Activated CD4-positive, alpha-beta T cell treated with anti-CD3 and anti-CD28 coated beads, Interleukin-2, amount 50 U/mL, for 4 hours (primary cell): ENCODE measurements at regions not wholly inside any gene's neighbourhood (a gene's known extent, or its start where the extent isn't known, plus 50 kb on each side); places are given as distances from the start of the nearest gene placed in this dataset.

ENCODE experiments used
- DNase-seq, 2 experiments: peaks; one replicate each; pipeline ENCODE4 v3.0.0-alpha.2; 2020

DNA sequence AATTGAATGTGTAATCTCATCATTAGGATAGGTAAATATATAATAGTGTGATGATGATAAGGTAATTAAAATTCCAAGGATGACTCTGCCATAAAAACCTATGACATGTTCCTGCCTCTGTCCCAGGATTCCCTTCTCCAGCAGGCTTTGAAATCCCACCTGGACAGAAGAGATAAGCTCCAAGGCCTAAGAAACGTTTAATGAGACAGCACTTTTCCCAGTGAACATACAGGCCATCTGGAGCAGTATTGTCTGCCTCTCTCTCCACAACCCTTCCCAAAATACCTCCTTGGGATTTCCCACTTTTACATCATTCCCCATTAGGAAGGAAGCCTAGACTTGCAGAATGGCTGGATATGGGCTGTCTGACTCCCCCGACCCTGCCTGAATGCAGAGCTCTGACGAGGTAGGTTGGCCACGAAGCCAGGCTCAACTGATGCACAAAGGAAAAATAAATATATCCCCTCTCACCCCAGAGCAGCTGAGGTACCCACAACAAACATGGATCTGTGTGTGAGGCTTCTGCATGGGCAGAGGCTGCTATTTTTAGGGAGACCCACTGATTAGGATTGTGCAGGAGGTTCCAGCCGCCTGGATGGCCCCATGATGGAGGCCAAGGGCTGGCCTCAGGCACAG lies 71.0 kb downstream of the TMPRSS5 start:
- DNase-seq: no peak

DNA sequence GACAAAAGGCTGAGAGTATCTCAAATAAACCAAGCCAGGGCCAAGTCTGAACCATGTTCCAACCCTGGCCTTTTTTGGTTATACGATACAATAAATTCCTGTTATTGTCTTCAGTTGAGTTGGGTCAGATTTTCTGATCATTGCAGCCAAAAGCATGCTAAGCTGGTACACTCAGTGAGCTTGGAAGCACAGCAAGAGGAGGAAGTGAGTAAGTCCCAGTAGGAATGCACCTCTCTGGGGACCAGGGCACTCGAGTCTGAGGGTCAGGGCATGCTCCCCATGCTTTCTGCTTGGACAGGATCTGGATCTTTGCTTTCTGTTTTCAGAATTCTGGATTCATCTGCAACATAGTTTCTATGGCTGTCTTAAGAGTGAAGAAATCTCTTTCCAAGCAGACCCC lies 73.1 kb downstream of the TMPRSS5 start:
- no peak for DNase-seq

- no peak for DNase-seq
Measured at GRCh38 chr11:113629562-113629961, 76.5 kb downstream of the TMPRSS5 start.

- DNase-seq: no peak
Measured at GRCh38 chr11:113628912-113629311, 77.2 kb downstream of the TMPRSS5 start.

GRCh38 chr11:113627946-113628345 lies 78.2 kb downstream of the TMPRSS5 start:
- no peak for DNase-seq

DNA sequence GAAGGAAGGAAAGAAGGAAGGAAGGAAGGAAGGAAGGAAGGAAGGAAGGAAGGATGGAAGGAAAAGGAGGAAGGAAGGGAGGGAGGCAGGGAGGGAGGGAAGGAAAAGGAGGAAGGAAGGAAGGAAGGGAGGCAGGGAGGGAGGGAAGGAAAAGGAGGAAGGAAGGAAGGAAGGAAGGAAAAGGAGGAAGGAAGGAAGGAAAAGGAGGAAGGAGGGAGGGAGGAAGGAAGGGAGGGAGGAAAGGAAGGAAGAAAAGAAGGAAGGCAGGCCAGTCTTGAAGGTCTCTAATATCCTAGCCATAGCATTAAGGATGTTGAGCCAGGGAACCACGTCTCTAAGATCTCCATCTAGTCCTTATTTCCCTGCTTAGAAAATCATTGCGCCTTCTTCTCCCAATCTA lies 78.8 kb downstream of the TMPRSS5 start:
- no peak for DNase-seq

- no peak for DNase-seq
Measured at GRCh38 chr11:113626736-113627135, 79.4 kb downstream of the TMPRSS5 start.

DNA sequence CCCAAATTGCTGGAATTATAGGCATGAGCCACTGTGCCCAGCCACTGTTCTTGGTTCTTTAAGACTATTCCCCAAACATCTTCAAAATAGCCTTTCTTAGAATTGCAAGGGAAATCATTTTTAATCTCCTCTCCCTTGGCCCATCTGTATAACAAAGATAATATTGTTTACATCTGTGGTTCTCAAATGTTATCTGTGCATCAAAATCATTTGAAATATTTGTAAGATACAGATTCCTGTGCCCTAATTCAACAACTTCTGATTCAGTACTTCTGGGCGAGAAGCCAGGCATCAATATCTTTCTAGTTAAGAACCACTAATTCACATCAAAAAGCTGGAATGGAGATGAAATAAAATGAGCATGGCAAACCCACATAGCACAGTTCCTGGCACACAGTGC lies 83.0 kb downstream of the TMPRSS5 start:
- no peak for DNase-seq

GRCh38 chr11:113618360-113618759 lies 87.7 kb downstream of the TMPRSS5 start:
- no peak for DNase-seq

DNA sequence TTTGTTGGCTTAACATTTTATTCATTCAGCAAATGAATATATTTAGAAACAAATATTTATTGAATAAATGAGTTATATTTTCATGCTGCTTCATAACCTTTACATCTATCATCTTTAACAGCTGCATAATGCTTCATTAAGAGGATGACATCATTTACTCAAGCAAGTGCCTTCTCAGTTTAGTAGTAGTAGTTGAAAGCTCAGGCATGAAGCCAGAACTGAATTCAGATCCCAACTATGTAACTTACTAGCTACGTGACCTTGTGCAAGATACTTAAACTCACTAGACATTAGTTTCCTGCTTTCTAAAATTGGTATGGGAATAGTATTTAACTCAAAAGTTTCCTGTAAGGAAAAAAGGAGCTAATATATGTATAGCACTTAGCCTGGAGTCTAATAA lies 90.3 kb downstream of the TMPRSS5 start:
- no peak for DNase-seq

DNA sequence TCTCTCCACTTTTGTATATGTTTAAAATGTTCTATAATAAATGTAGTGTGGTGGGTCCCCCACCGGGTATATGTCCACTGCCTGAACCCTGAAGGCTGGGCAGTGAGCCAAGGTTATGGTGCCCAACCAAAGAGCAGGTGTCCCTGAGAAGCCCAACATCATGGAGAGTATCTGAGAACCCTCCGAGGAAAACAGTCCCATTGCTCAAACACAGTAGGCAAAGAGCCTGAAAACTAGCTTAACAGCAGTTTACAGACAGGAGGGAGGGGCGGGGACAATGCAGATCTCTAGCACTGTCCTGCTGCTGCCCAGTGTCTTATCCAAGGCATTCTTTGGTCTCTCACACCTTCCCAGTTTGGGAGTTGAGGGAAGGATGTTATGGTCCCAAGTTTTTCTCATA lies 91.0 kb downstream of the TMPRSS5 start:
- DNase-seq: no peak

- DNase-seq: no peak
Measured at GRCh38 chr11:113614097-113614496, 92.0 kb downstream of the TMPRSS5 start.

DNA sequence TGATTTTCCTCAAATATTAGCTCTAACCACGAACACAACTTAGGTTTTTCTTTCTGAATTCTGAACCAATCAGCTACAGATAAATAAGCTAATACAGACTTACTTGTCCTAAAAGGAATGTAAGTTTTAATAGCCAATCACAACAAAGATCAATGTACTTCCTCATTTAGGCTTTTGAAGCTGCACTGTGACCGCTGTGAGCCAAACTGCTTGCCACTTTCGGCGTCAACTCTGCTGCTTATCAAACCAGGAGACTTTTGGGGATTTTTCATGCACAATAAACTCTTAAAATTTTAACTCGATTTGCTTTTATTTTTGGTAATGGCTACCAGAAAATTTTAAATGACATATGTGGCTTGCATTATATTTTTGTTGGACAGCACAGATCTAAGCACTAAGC lies 92.5 kb downstream of the TMPRSS5 start:
- no peak for DNase-seq

GRCh38 chr11:113604186-113604585 lies 101.9 kb downstream of the TMPRSS5 start:
- DNase-seq: no peak

DNA sequence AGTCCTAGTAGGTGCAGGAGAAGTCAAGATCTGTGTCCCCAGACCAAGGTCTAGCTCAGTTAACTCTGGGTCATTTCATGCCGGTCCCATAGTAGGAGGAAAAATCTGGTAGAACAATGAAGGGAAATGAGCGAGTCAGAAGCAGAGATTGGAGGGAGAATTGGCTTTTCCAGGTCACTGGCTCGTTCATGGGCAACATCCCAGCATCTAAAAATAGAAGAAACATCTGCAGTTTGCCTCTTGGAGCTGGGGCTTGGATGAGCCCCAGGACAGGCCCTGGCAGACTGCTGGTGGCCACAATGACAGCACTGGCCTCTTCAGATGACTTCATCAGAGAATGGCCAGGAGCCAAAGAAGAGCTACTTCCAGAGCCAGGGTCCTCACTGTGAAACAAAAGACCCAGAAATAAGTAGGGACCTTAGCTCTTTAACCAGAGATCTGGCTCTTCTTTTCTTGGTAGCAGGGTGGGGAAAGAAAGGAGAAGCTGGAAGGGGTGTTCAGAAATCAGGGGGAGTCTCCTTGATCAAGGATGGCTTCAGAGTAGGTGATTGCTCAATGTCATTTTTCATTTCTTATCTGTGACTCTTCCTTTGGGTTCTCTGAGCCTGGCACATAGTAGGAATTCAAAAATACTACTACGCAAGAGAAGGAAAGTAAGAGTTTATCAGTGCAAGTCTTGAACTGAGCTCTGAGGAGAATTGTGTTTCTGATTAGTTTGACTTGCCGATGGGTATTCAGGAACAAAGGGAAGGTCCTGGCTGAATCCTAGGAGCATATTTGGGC lies 102.6 kb downstream of the TMPRSS5 start:
- no peak for DNase-seq

DNA sequence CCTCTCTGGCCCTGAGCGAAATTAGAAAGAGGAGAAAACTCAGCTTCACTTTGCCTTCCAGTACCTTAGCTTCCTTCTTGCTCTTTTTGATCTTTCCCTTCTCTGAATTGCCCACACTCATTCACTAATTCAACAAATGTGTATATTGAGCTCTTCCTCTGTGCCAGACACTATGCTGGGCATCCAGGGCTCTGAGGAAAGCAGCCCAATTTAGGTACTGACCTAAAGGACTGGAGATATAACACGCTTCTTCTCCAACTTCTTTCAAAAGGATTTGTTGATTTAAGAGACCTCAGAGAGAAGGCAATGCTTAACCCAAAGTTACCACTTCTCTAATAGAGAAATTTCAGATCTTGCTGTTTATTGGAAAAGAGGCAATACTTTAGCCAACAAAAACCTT lies 103.6 kb downstream of the TMPRSS5 start:
- DNase-seq: no peak

DNA sequence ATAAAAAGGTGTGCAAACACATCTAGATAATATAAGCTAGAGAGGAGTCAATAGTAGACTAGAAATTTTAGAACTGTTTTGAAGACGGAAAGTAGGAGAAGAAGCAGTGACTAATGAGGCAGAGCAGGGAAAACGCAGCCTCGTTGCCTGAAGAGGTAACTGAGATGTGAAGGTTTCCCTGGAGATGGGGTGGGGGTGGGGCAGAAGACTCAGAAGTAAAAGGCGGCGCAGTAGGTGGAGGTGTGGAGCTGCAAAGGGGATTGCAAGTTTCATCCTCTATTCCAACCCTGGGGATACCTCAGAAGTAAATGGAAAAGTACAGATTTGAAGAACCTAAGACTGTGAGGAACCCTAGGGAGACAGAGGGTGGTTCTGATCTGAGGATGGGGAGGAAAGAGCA lies 109.5 kb downstream of the TMPRSS5 start:
- DNase-seq: no peak

GRCh38 chr11:113595810-113596594 lies 110.1 kb downstream of the TMPRSS5 start:
- no peak for DNase-seq

- no peak for DNase-seq
Measured at GRCh38 chr11:113593698-113594308, 112.3 kb downstream of the TMPRSS5 start.

DNA sequence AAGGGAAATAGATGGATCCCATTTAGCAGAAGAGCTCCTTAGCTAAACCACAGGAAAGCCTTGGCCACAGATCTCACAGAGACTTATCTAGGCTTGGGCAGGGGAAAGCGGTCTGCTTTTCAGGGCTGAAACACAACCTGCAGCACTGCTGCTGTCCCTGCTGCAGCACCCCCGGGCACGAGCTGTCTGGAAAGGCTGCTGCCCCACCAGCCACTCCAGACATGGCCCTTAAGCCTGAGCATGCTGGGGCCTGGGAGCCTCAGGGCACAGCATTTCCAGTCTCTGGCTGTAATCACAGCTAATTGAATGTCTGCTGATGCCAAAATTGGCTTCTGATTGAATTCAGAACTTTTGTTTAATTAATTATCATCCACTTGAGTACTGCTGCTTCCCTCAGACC lies 115.0 kb downstream of the TMPRSS5 start:
- no peak for DNase-seq

- DNase-seq: no peak
Measured at GRCh38 chr11:113587308-113587739, 112.1 kb upstream of the DRD2 start.

DNA sequence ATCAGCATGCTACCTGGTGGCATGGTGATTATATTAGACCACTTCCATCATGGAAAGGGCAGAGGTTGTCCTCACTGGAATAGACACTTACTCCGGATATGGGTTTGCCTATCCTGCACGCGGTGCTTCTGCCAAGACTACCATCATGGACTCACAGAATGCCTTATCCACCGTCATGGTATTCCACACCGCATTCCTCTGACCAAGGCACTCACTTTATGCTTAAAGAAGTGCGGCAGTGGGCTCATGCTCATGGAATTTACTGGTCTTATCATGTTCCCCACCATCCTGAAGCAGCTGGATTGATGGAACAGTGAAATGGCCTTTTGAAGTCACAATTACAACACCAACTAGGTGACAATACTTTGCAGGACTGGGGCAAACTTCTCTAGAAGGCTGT lies 109.2 kb upstream of the DRD2 start:
- DNase-seq: no peak

GRCh38 chr11:113581713-113582112 lies 106.5 kb upstream of the DRD2 start:
- DNase-seq: no peak
